Thyroid gland (tissue), 4 donors: ENCODE measurements at regions not wholly inside any gene's neighbourhood (a gene's known extent, or its start where the extent isn't known, plus 50 kb on each side); places are given as distances from the start of the nearest gene placed in this dataset.

Experiments used
- CTCF ChIP-seq, 6 experiments: fragments of 200-600 bp in 3 of 6; fragments of 450-650 bp in 3 of 6; sonication (generic) in 3 of 6; IDR thresholded peaks; one replicate each; pipeline ENCODE4 v1.5.1; 2016 to 2019; ENCODE audit warnings: antibody characterized with exemption in 6 of 6, mild to moderate bottlenecking in 2 of 6, inconsistent platforms in 1 of 6, moderate library complexity in 1 of 6
- POLR2A ChIP-seq, 2 donors: fragments of 450-650 bp; IDR thresholded peaks; one replicate each; pipeline ENCODE4 v1.6.1; 2017; ENCODE audit warnings: antibody characterized with exemption in 2 of 2, mild to moderate bottlenecking in 2 of 2, moderate library complexity in 1 of 2

- TF ChIP-seq CTCF (IDR thresholded peaks at IDR 0.05), result no peak
- TF ChIP-seq POLR2A (IDR thresholded peaks at IDR 0.05), result no peak
Measured at GRCh38 chr6:170159022-170159965, 131.6 kb downstream of the DLL1 start.
